ENCODE measurements at regions not wholly inside any gene's neighbourhood (a gene's known extent, or its start where the extent isn't known, plus 50 kb on each side); places are given as distances from the start of the nearest gene placed in this dataset.

DNA sequence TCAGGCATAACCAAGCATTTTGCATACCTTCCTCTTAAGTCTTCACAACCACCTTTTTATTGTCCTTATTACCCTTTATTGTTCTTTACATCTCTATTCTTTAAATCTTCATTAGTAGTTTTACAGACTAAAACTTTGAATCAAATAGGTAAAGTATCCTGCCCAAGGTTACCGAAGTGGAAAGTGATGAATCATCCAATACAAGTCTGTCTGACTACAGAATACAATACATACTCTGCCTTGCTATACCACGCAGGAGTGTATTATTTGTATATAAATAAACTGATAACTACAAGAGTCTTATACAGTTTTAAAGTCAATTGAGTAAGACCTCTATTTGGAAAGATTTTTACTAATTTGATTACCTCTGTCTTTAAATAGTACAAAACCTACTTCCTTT, 196.0 kb downstream of the ZEB2 start:
- H3K9me3 ChIP-seq (ENCODE audit: insufficient read depth, low read length): no peaks in the 10 kb centered on the region
- no peaks in the 10 kb centered on the region for H3K9me2 ChIP-seq (replicated peaks; ENCODE audit: insufficient read depth, low read length)
- no peaks in the 10 kb centered on the region for H3K27me3 ChIP-seq (ENCODE audit: low read length)
- no peak overlapping the region for H3K9ac ChIP-seq (ENCODE audit: low read length)
- no peak overlapping the region for H3K27ac ChIP-seq (ENCODE audit: low read depth, low read length)
- no peaks in the 10 kb centered on the region for H3F3A ChIP-seq (ENCODE audit: insufficient read depth)
- H4K20me1 ChIP-seq (ENCODE audit: low read depth, low read length): no peaks in the 10 kb centered on the region
- peak overlapping the region; percentile 48 for H3K4me2 ChIP-seq (ENCODE audit: low read depth, low read length, poor library complexity, severe bottlenecking)
- TF ChIP-seq, protein P1, sequence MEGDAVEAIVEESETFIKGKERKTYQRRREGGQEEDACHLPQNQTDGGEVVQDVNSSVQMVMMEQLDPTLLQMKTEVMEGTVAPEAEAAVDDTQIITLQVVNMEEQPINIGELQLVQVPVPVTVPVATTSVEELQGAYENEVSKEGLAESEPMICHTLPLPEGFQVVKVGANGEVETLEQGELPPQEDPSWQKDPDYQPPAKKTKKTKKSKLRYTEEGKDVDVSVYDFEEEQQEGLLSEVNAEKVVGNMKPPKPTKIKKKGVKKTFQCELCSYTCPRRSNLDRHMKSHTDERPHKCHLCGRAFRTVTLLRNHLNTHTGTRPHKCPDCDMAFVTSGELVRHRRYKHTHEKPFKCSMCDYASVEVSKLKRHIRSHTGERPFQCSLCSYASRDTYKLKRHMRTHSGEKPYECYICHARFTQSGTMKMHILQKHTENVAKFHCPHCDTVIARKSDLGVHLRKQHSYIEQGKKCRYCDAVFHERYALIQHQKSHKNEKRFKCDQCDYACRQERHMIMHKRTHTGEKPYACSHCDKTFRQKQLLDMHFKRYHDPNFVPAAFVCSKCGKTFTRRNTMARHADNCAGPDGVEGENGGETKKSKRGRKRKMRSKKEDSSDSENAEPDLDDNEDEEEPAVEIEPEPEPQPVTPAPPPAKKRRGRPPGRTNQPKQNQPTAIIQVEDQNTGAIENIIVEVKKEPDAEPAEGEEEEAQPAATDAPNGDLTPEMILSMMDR (IDR thresholded peaks at IDR 0.05; ENCODE audit: insufficient read depth, low read length, poor library complexity, severe bottlenecking): no peak
- TF ChIP-seq EZH2phosphoT487 (conservative IDR thresholded peaks at IDR 0.05; ENCODE audit: low read length): no peak
- H3K4me3 ChIP-seq (ENCODE audit: insufficient read depth, low read length, poor library complexity, severe bottlenecking): no peak overlapping the region
- H3K79me2 ChIP-seq (ENCODE audit: insufficient read depth, low read length): peaks cover 90% of the 10 kb centered on the region
- no peak overlapping the region for H2AFZ ChIP-seq (ENCODE audit: low read depth, low read length, severe bottlenecking)
- H3K36me3 ChIP-seq (ENCODE audit: low read length): peaks cover 8% of the 10 kb centered on the region

DNA sequence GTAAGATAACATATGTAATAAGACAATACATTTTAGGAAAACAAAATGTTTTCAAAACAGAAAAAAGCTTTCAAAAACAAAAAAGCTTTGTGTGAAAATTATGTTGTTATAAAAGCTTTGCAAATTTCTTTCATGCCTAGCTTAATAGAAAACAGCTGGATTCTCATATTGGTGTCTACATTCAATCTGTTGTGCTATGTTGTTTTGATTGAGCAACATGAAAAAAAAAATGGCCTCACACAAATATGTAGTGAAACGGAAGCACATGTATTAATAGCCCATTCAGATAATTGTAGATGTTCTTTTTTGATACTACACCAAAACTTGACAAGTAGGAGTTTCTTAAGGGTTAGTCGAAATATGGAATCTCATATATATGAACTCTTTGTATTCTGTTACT, 197.5 kb downstream of the ZEB2 start:
- no peak overlapping the region for H3K4me2 ChIP-seq (ENCODE audit: low read depth, low read length, poor library complexity, severe bottlenecking)
- H3K9me2 ChIP-seq (replicated peaks; ENCODE audit: insufficient read depth, low read length): no peaks in the 10 kb centered on the region
- H3K27me3 ChIP-seq (ENCODE audit: low read length): no peaks in the 10 kb centered on the region
- no peak overlapping the region for H2AFZ ChIP-seq (ENCODE audit: low read depth, low read length, severe bottlenecking)
- H3K9me3 ChIP-seq (ENCODE audit: insufficient read depth, low read length): no peaks in the 10 kb centered on the region
- no peaks in the 10 kb centered on the region for H4K20me1 ChIP-seq (ENCODE audit: low read depth, low read length)
- no peak overlapping the region for H3K9ac ChIP-seq (ENCODE audit: low read length)
- no peak overlapping the region for H3K27ac ChIP-seq (ENCODE audit: low read depth, low read length)
- H3K36me3 ChIP-seq (ENCODE audit: low read length): peaks cover 8% of the 10 kb centered on the region
- H3K79me2 ChIP-seq (ENCODE audit: insufficient read depth, low read length): peaks cover 82% of the 10 kb centered on the region
- TF ChIP-seq EZH2phosphoT487 (conservative IDR thresholded peaks at IDR 0.05; ENCODE audit: low read length): no peak
- TF ChIP-seq, protein P1 (IDR thresholded peaks at IDR 0.05; ENCODE audit: insufficient read depth, low read length, poor library complexity, severe bottlenecking): no peak
- no peaks in the 10 kb centered on the region for H3F3A ChIP-seq (ENCODE audit: insufficient read depth)
- no peak overlapping the region for H3K4me3 ChIP-seq (ENCODE audit: insufficient read depth, low read length, poor library complexity, severe bottlenecking)

GRCh38 chr2:144320491-144320890, 199.4 kb downstream of the ZEB2 start:
- Histone ChIP-seq H3K27ac (ENCODE audit: low read depth, low read length) (no peak overlapping the region), H3K27me3 (ENCODE audit: low read length) (no peaks in the 10 kb centered on the region), H3F3A (ENCODE audit: insufficient read depth) (no peaks in the 10 kb centered on the region), H3K4me3 (ENCODE audit: insufficient read depth, low read length, poor library complexity, severe bottlenecking) (no peak overlapping the region), H3K4me2 (ENCODE audit: low read depth, low read length, poor library complexity, severe bottlenecking) (no peak overlapping the region), H3K36me3 (ENCODE audit: low read length) (peaks cover 8% of the 10 kb centered on the region), H4K20me1 (ENCODE audit: low read depth, low read length) (no peaks in the 10 kb centered on the region), H3K79me2 (ENCODE audit: insufficient read depth, low read length) (peaks cover 73% of the 10 kb centered on the region), H2AFZ (ENCODE audit: low read depth, low read length, severe bottlenecking) (no peak overlapping the region), H3K9ac (ENCODE audit: low read length) (no peak overlapping the region), H3K9me2 (replicated peaks; ENCODE audit: insufficient read depth, low read length) (no peaks in the 10 kb centered on the region), H3K9me3 (ENCODE audit: insufficient read depth, low read length) (no peaks in the 10 kb centered on the region)
- TF ChIP-seq EZH2phosphoT487 (conservative IDR thresholded peaks at IDR 0.05; ENCODE audit: low read length): no peak
- TF ChIP-seq, protein P1 (IDR thresholded peaks at IDR 0.05; ENCODE audit: insufficient read depth, low read length, poor library complexity, severe bottlenecking): no peak

Data from SU-DHL-6 (cell line).